Loucy (cell line): ENCODE measurements at regions not wholly inside any gene's neighbourhood (a gene's known extent, or its start where the extent isn't known, plus 50 kb on each side); places are given as distances from the start of the nearest gene placed in this dataset.

Source experiments
- H2AFZ ChIP-seq: fragments of 200-600 bp; sonication (generic); 2 replicates; pipeline ENCODE4 v1.6.0; 2016; ENCODE audit warnings: antibody characterized with exemption, mild to moderate bottlenecking, low read length, moderate library complexity
- H3F3A ChIP-seq: fragments of 200-600 bp; 2 replicates; pipeline ENCODE4 v1.6.0; 2016; ENCODE audit warnings: antibody characterized with exemption, low read depth, mild to moderate bottlenecking
- H3K27me3 ChIP-seq: fragments of 200-600 bp; sonication (generic); 2 replicates; pipeline ENCODE4 v1.6.1; 2014; ENCODE audit warnings: low read length, mild to moderate bottlenecking; ENCODE audit not compliant: insufficient read depth, poor library complexity, severe bottlenecking
- H3K36me3 ChIP-seq: fragments of 200-600 bp; sonication (generic); 2 replicates; pipeline ENCODE4 v1.6.1; 2016; ENCODE audit warnings: low read length; ENCODE audit not compliant: insufficient read depth
- H3K4me1 ChIP-seq: fragments of 200-600 bp; sonication (generic); 2 replicates; pipeline ENCODE4 v1.5.1; 2014; ENCODE audit warnings: low read length, mild to moderate bottlenecking; ENCODE audit not compliant: insufficient read depth, poor library complexity, severe bottlenecking
- H3K4me2 ChIP-seq: fragments of 200-600 bp; sonication (generic); 2 replicates; pipeline ENCODE4 v1.6.0; 2014; ENCODE audit warnings: antibody characterized with exemption, low read length, low read depth, mild to moderate bottlenecking; ENCODE audit not compliant: poor library complexity, severe bottlenecking
- H3K4me3 ChIP-seq: fragments of 200-600 bp; sonication (generic); 2 replicates; pipeline ENCODE4 v1.5.1; 2014; ENCODE audit warnings: low read length, mild to moderate bottlenecking, mixed read lengths; ENCODE audit not compliant: poor library complexity, severe bottlenecking
- H3K79me2 ChIP-seq: fragments of 200-600 bp; sonication (generic); 2 replicates; pipeline ENCODE4 v1.6.1; 2014; ENCODE audit warnings: low read length; ENCODE audit not compliant: insufficient read depth
- H3K9ac ChIP-seq: fragments of 200-600 bp; sonication (generic); 2 replicates; pipeline ENCODE4 v1.6.0; 2014; ENCODE audit warnings: mild to moderate bottlenecking, low read depth, low read length, moderate library complexity; ENCODE audit not compliant: poor library complexity, severe bottlenecking
- H3K9me2 ChIP-seq: fragments of 200-600 bp; sonication (generic); replicated peaks from 2 replicates; pipeline ENCODE4 v1.6.1; 2016; ENCODE audit warnings: low read depth, low read length, mixed read lengths
- H3K9me3 ChIP-seq: fragments of 200-600 bp; sonication (generic); 2 replicates; pipeline ENCODE4 v1.6.1; 2014; ENCODE audit warnings: mild to moderate bottlenecking, antibody characterized with exemption, low read length, low read depth; ENCODE audit not compliant: insufficient read depth
- H4K20me1 ChIP-seq: fragments of 200-600 bp; sonication (generic); 2 replicates; pipeline ENCODE4 v1.6.0; 2014; ENCODE audit warnings: antibody characterized with exemption, low read length, mild to moderate bottlenecking; ENCODE audit not compliant: insufficient read depth, poor library complexity, severe bottlenecking
- EZH2phosphoT487 ChIP-seq: fragments of 200-600 bp; IDR thresholded peaks from 2 replicates; pipeline ENCODE4 v1.6.1; 2018; ENCODE audit warnings: antibody characterized with exemption, mild to moderate bottlenecking, moderate library complexity, borderline replicate concordance
- TF ChIP-seq, protein P1 (sequence below): fragments of 200-600 bp; sonication (generic); conservative IDR thresholded peaks from 2 replicates; pipeline ENCODE4 v1.5.1; 2014; ENCODE audit warnings: mild to moderate bottlenecking, antibody characterized with exemption, low read length

DNA sequence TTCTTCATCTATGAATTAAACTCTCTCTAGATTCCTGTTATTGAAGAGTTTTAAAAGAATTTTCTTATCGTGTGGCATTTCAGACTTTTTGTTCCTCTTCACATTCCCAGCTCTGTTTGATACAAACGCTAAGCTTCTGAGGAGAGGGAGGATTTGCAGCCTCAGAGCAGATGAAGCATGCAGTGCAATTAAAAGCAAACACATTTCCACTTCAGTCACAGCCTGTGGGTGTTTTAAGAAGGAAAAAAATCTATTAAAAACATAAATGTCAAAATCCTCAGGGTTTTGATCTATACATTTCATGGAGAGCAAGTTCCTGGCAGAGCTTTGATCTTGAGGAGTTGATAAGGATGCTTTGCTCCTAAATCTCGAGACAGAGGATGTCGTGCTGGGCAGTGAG lies 442.4 kb upstream of the BOD1L1 start:
- H3K27me3 ChIP-seq: no peaks in the 10 kb centered on the region
- no peak overlapping the region for H2AFZ ChIP-seq
- H3K9ac ChIP-seq: no peak overlapping the region
- no peaks in the 10 kb centered on the region for H3K4me1 ChIP-seq
- H3K9me3 ChIP-seq: peaks cover 17% of the 10 kb centered on the region; the same call in 1 of the 2 replicates
- H3K36me3 ChIP-seq: no peaks in the 10 kb centered on the region
- H4K20me1 ChIP-seq: no peaks in the 10 kb centered on the region
- no peaks in the 10 kb centered on the region for H3F3A ChIP-seq
- no peaks in the 10 kb centered on the region for H3K9me2 ChIP-seq
- H3K4me3 ChIP-seq: no peak overlapping the region
- TF ChIP-seq EZH2phosphoT487: no peak
- TF ChIP-seq, protein P1, sequence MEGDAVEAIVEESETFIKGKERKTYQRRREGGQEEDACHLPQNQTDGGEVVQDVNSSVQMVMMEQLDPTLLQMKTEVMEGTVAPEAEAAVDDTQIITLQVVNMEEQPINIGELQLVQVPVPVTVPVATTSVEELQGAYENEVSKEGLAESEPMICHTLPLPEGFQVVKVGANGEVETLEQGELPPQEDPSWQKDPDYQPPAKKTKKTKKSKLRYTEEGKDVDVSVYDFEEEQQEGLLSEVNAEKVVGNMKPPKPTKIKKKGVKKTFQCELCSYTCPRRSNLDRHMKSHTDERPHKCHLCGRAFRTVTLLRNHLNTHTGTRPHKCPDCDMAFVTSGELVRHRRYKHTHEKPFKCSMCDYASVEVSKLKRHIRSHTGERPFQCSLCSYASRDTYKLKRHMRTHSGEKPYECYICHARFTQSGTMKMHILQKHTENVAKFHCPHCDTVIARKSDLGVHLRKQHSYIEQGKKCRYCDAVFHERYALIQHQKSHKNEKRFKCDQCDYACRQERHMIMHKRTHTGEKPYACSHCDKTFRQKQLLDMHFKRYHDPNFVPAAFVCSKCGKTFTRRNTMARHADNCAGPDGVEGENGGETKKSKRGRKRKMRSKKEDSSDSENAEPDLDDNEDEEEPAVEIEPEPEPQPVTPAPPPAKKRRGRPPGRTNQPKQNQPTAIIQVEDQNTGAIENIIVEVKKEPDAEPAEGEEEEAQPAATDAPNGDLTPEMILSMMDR: no peak
- H3K4me2 ChIP-seq: no peak overlapping the region
- H3K79me2 ChIP-seq: no peaks in the 10 kb centered on the region

DNA sequence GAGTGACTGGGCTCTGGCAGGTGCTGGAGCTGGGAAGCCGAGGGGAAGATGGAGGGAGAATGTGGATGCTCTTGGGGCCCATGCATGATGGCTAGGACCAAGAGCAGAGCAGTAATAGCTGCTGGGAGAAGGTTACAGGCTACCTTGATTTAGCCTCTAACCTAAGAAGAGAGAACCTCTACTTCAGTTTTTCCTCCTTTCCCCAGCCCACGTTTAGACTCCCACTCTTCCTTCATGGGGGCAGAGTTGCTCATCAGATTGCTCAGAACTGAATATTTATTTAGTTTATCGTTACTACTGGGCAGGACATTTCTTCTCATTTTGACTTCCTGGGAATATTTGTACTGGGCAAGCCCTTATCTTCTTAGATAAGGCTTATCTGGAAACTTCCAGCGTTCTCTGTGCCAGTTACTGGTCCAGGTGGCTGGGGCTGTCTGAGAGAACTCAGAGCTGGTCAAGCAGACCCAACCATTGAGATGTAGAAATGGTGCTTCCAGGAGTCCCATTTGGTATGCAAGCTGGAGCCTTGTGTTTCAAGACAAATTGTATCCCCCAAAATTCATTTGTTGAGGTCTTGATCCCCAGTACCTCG lies 442.9 kb upstream of the BOD1L1 start:
- Histone ChIP-seq H3K9ac (no peak overlapping the region), H3K36me3 (no peaks in the 10 kb centered on the region), H4K20me1 (no peaks in the 10 kb centered on the region), H3K27me3 (no peaks in the 10 kb centered on the region), H3K4me1 (no peaks in the 10 kb centered on the region), H3K9me3 (peaks cover 17% of the 10 kb centered on the region; the same call in 1 of the 2 replicates), H3F3A (no peaks in the 10 kb centered on the region), H3K79me2 (no peaks in the 10 kb centered on the region), H3K9me2 (no peaks in the 10 kb centered on the region), H3K4me3 (no peak overlapping the region), H3K4me2 (no peak overlapping the region), H2AFZ (no peak overlapping the region)
- TF ChIP-seq, protein P1: no peak
- no peak for TF ChIP-seq EZH2phosphoT487

DNA sequence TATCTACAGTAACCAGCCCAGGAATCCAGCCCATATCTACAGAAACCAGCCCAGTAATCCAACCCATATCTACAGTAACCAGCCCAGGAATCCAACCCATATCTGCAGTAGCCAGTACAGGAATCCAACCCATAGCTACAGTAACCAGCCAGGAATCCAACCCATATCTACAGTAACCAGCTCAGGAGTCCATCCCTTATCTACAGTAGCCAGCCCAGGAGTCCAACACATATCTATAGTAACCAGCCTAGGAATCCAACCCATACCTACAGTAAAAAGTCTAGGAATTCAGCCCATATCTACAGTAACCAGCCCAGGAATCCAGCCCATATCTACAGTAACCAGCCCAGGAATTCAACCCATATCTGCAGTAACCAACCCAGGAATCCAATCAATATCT lies 445.0 kb upstream of the BOD1L1 start:
- peaks cover 17% of the 10 kb centered on the region; the same call in 1 of the 2 replicates for H3K9me3 ChIP-seq
- H3K79me2 ChIP-seq: no peaks in the 10 kb centered on the region
- H3K9me2 ChIP-seq: no peaks in the 10 kb centered on the region
- no peak overlapping the region for H2AFZ ChIP-seq
- no peaks in the 10 kb centered on the region for H3F3A ChIP-seq
- no peak overlapping the region for H3K4me3 ChIP-seq
- no peaks in the 10 kb centered on the region for H4K20me1 ChIP-seq
- H3K27me3 ChIP-seq: no peaks in the 10 kb centered on the region
- H3K4me2 ChIP-seq: no peak overlapping the region
- H3K9ac ChIP-seq: no peak overlapping the region
- no peaks in the 10 kb centered on the region for H3K4me1 ChIP-seq
- no peaks in the 10 kb centered on the region for H3K36me3 ChIP-seq
- TF ChIP-seq, protein P1: no peak
- no peak for TF ChIP-seq EZH2phosphoT487
